Astrocyte (in vitro differentiated cells and primary cell): ENCODE measurements at regions not wholly inside any gene's neighbourhood (a gene's known extent, or its start where the extent isn't known, plus 50 kb on each side); places are given as distances from the start of the nearest gene placed in this dataset.

Source experiments
- DNase-seq: peaks from one replicate; pipeline ENCODE4 v3.0.0-alpha.2; 2010; ENCODE audit warnings: low read depth
- FAIRE-seq: peaks from 2 replicates; lab custom pipeline; 2011; peaks lifted over from hg19 to GRCh38; lab: Jason Lieb, UNC
- H2AFZ ChIP-seq: 2 replicates; pipeline ENCODE4 v1.6.0; 2012; ENCODE audit warnings: low read depth, low read length, inconsistent platforms
- H3K27ac ChIP-seq: 2 replicates; pipeline ENCODE4 v1.5.1; 2011; ENCODE audit warnings: low read depth, low read length, inconsistent platforms
- H3K27me3 ChIP-seq: 2 replicates; pipeline ENCODE4 v1.6.0; 2011; ENCODE audit warnings: low read length, inconsistent platforms; ENCODE audit not compliant: insufficient read depth
- H3K36me3 ChIP-seq: 2 replicates; pipeline ENCODE4 v1.5.1; 2011; ENCODE audit warnings: low read length, inconsistent platforms; ENCODE audit not compliant: insufficient read depth
- H3K4me1 ChIP-seq: 2 replicates; pipeline ENCODE4 v1.5.1; 2011; ENCODE audit warnings: low read length, inconsistent platforms; ENCODE audit not compliant: insufficient read depth
- H3K4me2 ChIP-seq: 2 replicates; pipeline ENCODE4 v1.6.0; 2012; ENCODE audit warnings: low read length, inconsistent platforms
- H3K4me3 ChIP-seq: 2 replicates; pipeline ENCODE4 v1.5.1; 2011; ENCODE audit warnings: low read depth, mild to moderate bottlenecking, low read length, inconsistent platforms; ENCODE audit not compliant: insufficient read depth
- H3K79me2 ChIP-seq: 2 replicates; pipeline ENCODE4 v1.6.0; 2012; ENCODE audit warnings: mild to moderate bottlenecking, low read length, inconsistent platforms; ENCODE audit not compliant: insufficient read depth
- H3K9ac ChIP-seq: 2 replicates; pipeline ENCODE4 v1.6.0; 2012; ENCODE audit warnings: mild to moderate bottlenecking, low read length, inconsistent platforms
- H3K9me3 ChIP-seq: 2 replicates; pipeline ENCODE4 v1.5.1; 2012; ENCODE audit warnings: low read depth, mild to moderate bottlenecking, low read length, inconsistent platforms; ENCODE audit not compliant: insufficient read depth
- H4K20me1 ChIP-seq: 2 replicates; pipeline ENCODE4 v1.6.0; 2012; ENCODE audit warnings: low read length, inconsistent platforms; ENCODE audit not compliant: insufficient read depth
- H3K27ac Mint-ChIP-seq: one replicate; pipeline ENCODE4 v1.8.0; 2021; ENCODE audit warnings: mild to moderate bottlenecking, mixed read lengths; ENCODE audit not compliant: unreplicated experiment
- H3K27me3 Mint-ChIP-seq: one replicate; pipeline ENCODE4 v1.8.0; 2021; ENCODE audit warnings: low read depth, mixed read lengths; ENCODE audit not compliant: unreplicated experiment
- H3K36me3 Mint-ChIP-seq: one replicate; pipeline ENCODE4 v1.8.0; 2021; ENCODE audit warnings: low read depth, mixed read lengths; ENCODE audit not compliant: unreplicated experiment
- H3K4me1 Mint-ChIP-seq: one replicate; pipeline ENCODE4 v1.8.0; 2021; ENCODE audit warnings: low read depth, mixed read lengths; ENCODE audit not compliant: unreplicated experiment
- H3K4me3 Mint-ChIP-seq: one replicate; pipeline ENCODE4 v1.8.0; 2021; ENCODE audit warnings: mild to moderate bottlenecking, moderate library complexity, mixed read lengths; ENCODE audit not compliant: unreplicated experiment
- H3K9me3 Mint-ChIP-seq: one replicate; pipeline ENCODE4 v1.8.0; 2021; ENCODE audit warnings: mild to moderate bottlenecking, mixed read lengths; ENCODE audit not compliant: unreplicated experiment
- CTCF ChIP-seq: IDR thresholded peaks from 2 replicates; pipeline ENCODE4 v1.5.1; 2011; ENCODE audit warnings: low read depth, mild to moderate bottlenecking, inconsistent platforms, low read length, moderate library complexity; ENCODE audit not compliant: insufficient read depth
- EZH2 ChIP-seq: IDR thresholded peaks from 2 replicates; pipeline ENCODE4 v1.6.1; 2012; ENCODE audit warnings: mild to moderate bottlenecking, low read length, inconsistent platforms; ENCODE audit not compliant: insufficient read depth

- FAIRE-seq: no peak
These were observed 53.7 kb upstream of the ST3GAL6 start for GRCh38 chr3:98709441-98709840.

GRCh38 chr3:98710067-98710659, 53.0 kb upstream of the ST3GAL6 start:
- Histone ChIP-seq H3K9ac (no peak overlapping the region), H3K4me1 (no peaks in the 10 kb centered on the region), H3K9me3 (no peaks in the 10 kb centered on the region), H2AFZ (no peak overlapping the region), H3K27ac (no peak overlapping the region), H4K20me1 (no peaks in the 10 kb centered on the region), H3K4me2 (no peak overlapping the region), H3K36me3 (no peaks in the 10 kb centered on the region), H3K79me2 (no peaks in the 10 kb centered on the region), H3K4me3 (no peak overlapping the region), H3K27me3 (no peaks in the 10 kb centered on the region)
- Mint-ChIP-seq H3K27ac (no peak overlapping the region), H3K36me3 (no peaks in the 10 kb centered on the region), H3K4me3 (no peak overlapping the region), H3K4me1 (no peaks in the 10 kb centered on the region), H3K27me3 (peaks cover 3% of the 10 kb centered on the region), H3K9me3 (no peaks in the 10 kb centered on the region)
- TF ChIP-seq CTCF (no peak), EZH2 (no peak)
- DNase-seq (no peak), FAIRE-seq (no peak)

More at GRCh38 chr3:98709441-98709840, 53.7 kb upstream of the ST3GAL6 start:
- Mint-ChIP-seq H3K36me3 (no peaks in the 10 kb centered on the region), H3K9me3 (no peaks in the 10 kb centered on the region), H3K4me1 (no peaks in the 10 kb centered on the region), H3K27ac (no peak overlapping the region), H3K4me3 (no peak overlapping the region), H3K27me3 (peaks cover 3% of the 10 kb centered on the region)
- H3K27ac ChIP-seq: no peak overlapping the region
- H3K4me1 ChIP-seq: no peaks in the 10 kb centered on the region
- H3K9me3 ChIP-seq: no peaks in the 10 kb centered on the region
- H3K27me3 ChIP-seq: no peaks in the 10 kb centered on the region
- H3K4me2 ChIP-seq: no peak overlapping the region
- H3K79me2 ChIP-seq: no peaks in the 10 kb centered on the region
- H3K9ac ChIP-seq: no peak overlapping the region
- H3K4me3 ChIP-seq: no peak overlapping the region
- no peak for TF ChIP-seq CTCF
- TF ChIP-seq EZH2: no peak
- H4K20me1 ChIP-seq: no peaks in the 10 kb centered on the region
- DNase-seq: no peak
- H3K36me3 ChIP-seq: no peaks in the 10 kb centered on the region
- no peak overlapping the region for H2AFZ ChIP-seq

- no peaks in the 10 kb centered on the region for H3K27me3 ChIP-seq
- H3K36me3 ChIP-seq: no peaks in the 10 kb centered on the region
- no peaks in the 10 kb centered on the region for H3K4me1 ChIP-seq
- no peaks in the 10 kb centered on the region for H4K20me1 ChIP-seq
- H3K79me2 ChIP-seq: no peaks in the 10 kb centered on the region
- H3K9me3 Mint-ChIP-seq: no peaks in the 10 kb centered on the region
- DNase-seq (no peak), FAIRE-seq (no peak)
- H2AFZ ChIP-seq: no peak overlapping the region
- no peaks in the 10 kb centered on the region for H3K4me1 Mint-ChIP-seq
- H3K36me3 Mint-ChIP-seq: no peaks in the 10 kb centered on the region
- H3K4me3 Mint-ChIP-seq: no peak overlapping the region
- TF ChIP-seq CTCF (no peak), EZH2 (no peak)
- H3K27ac ChIP-seq: no peak overlapping the region
- no peak overlapping the region for H3K4me3 ChIP-seq
- H3K9me3 ChIP-seq: no peaks in the 10 kb centered on the region
- no peak overlapping the region for H3K27ac Mint-ChIP-seq
- no peak overlapping the region for H3K9ac ChIP-seq
- H3K4me2 ChIP-seq: no peak overlapping the region
- peaks cover 3% of the 10 kb centered on the region for H3K27me3 Mint-ChIP-seq
These were observed 51.7 kb upstream of the ST3GAL6 start for GRCh38 chr3:98711426-98711825.
